ENCODE measurements at regions not wholly inside any gene's neighbourhood (a gene's known extent, or its start where the extent isn't known, plus 50 kb on each side); places are given as distances from the start of the nearest gene placed in this dataset.
A peak's percentile ranks its signal among the peaks of the same experiment; 100 is the strongest.
"Not testable (repeated sequence)": the region's sequence is repeated elsewhere in the genome, so short reads cannot be mapped to it uniquely, and the experiment has no call there.

DNA sequence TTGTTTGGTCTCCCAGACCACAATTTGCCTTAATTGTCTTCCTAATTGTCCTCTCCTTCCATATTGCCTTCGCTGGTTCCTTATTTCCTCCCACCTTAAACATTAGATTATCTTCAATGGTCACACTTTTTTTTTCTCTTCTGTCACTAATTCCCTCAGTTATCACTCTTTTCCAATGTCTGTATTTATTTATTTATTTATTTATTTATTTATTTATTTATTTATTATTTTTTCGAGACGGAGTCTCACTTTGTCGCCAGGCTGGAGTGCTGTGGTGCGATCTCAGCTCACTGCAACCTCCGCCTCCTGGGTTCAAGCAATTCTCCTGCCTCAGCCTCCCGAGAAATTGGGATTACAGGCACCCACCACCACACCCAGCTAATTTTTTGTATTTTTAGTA, 426.8 kb downstream of the ARL4A start:
- DNase-seq (ENCODE audit: low read depth in 4 of 4, low spot score in 3 of 4) = not testable (repeated sequence)

DNA sequence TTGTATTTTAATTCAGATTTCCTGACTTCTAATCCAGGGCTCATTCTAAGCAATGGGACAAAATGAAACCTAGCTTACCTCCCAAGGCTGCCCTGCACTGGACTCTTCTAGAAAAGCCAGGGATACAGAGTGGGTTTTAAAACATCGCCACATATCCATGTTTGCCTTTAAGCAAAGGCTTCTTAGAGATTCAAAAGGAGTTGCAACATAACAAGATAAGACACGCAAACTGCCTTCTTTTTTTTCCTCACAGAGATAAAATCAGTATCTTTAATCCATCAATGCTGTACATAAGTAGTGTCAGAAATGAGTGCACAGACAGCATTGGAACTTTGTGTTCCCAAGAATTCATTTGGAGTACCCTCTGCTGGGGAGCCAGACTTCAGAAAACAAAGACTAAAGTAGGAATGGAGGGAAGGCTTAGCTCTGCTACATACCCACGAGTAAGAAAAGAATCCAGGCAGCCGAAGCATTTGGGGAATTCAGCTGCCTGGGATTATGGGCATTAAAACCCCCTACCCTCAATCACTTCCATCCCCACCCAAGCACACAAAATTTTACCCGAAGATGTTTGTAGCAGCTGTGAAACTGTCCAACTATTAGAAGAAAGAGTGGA, 427.8 kb downstream of the ARL4A start:
- no peak for DNase-seq (ENCODE audit: low read depth in 4 of 4, low spot score in 3 of 4)

DNA sequence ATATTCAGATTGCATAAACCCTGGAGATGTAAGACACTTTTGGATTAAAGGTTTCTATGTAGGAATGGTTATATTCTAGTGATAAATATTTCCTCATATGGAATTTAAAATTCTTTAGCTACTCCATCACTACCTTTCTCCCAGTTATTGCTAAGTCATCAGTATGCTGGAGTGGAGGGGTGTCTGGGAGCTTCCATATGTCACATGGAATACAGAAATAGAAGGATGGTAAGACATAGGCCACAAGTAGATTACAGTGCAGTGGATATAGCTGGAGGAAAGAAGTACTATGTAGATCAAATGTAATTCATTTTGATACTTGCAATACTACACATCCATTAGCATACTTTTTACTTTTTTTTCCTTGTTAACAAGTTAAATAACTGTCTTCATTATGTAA, 428.4 kb downstream of the ARL4A start:
- no peak for DNase-seq (ENCODE audit: low read depth in 4 of 4, low spot score in 3 of 4)

- no peak for DNase-seq (ENCODE audit: low read depth in 4 of 4, low spot score in 3 of 4)
Measured at GRCh38 chr7:13117103-13117502, 429.7 kb downstream of the ARL4A start.

DNA sequence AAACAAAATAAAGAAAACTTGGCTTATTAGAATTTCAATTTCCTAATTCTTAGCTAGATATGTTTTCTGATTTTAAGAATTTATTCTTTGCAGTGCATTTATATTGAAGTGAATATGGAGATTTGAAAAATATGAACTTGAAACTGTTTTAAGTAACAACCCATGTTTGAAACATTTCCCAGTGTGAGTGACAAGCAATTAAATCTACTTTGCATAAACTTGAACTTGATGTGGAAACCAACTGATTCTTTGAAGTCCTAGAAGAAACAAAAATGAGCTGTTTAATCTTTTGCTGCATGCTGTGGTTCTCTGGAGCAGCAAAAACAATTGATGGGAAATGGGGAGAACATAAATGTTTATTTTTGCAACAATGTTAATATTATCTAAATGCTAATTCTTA, 430.2 kb downstream of the ARL4A start:
- no peak for DNase-seq (ENCODE audit: low read depth in 4 of 4, low spot score in 3 of 4)

DNA sequence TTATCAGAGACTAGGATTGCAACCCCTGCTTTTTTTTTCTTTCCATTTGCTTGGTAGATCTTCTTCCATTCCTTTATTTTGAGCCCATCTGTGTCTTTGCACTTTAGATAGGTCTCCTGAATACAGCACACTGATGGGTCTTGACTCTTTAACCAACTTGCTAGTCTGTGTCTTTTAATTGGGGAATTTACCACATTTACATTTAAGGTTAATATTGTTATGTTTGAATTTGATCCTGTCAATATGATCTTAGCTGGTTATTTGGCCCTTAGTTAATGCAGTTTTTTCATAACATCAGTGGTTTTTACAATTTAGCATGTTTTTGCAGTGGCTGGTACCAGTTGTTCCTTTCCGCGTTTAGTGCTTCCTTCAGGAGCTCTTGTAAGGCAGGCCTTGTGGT, 437.2 kb downstream of the ARL4A start:
- not testable (repeated sequence) for DNase-seq (ENCODE audit: low read depth in 4 of 4, low spot score in 3 of 4)

DNA sequence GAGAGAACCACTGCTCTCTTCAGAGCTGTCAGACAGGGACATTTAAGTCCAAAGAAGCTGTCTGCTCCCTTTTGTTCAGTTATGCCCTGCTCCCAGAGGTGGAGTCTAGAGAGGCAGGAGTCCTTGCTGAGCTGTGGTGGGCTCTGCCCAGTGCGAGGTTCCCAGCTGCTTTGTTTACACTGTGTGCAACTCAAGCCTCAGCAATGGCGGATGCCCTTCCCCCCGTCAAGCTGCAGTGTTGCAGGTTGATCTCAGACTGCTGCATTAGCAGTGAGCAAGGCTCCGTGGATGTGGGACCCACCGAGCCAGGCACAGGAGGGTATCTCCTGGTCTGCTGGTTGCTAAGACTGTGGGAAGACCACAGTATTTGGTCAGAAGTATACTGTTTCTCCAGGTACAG, 438.9 kb downstream of the ARL4A start:
- DNase-seq (ENCODE audit: low read depth in 4 of 4, low spot score in 3 of 4) = no peak

DNA sequence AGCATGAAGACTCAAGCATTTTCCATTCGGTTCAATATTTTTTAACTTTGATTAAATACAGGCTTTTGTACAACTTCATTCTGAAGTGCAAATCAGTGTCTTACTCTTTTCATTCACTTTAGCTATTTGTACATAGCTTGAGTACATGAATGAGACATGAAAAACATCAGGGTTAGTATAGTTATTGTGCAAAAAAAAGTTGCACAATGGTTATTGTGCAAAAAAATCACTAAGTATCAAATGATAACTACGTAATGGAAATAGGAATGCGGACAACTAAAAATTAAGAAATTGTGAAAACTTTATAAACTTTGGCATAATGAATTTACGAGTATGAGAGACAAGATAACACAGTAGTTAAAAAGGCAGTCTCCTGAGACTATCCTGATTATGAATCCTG, 442.9 kb downstream of the ARL4A start:
- DNase-seq (ENCODE audit: low read depth in 4 of 4, low spot score in 3 of 4) = no peak

DNA sequence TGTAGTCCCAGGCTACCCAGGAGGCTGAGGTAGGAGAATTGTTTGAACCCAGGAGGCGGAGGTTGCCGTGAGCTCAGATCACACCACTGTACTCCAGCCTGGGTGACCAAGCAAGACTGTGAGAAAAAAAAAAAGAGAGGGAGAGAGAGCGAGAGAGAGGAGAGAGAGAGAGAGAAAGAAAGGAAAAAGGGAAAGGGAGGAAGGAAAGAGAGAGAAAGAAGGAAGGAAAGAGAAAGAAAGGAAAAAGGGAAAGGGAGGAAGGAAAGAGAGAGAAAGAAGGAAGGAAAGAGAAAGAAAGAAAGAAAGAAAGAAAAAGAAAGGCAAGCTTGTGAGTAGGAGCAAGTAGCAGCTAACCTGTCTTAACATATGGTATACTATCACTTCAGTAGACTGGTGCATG, 443.5 kb downstream of the ARL4A start:
- DNase-seq (ENCODE audit: low read depth in 4 of 4, low spot score in 3 of 4) = not testable (repeated sequence)

GRCh38 chr7:13132314-13132713, 444.9 kb downstream of the ARL4A start:
- DNase-seq (ENCODE audit: low read depth in 4 of 4, low spot score in 3 of 4) = no peak

DNA sequence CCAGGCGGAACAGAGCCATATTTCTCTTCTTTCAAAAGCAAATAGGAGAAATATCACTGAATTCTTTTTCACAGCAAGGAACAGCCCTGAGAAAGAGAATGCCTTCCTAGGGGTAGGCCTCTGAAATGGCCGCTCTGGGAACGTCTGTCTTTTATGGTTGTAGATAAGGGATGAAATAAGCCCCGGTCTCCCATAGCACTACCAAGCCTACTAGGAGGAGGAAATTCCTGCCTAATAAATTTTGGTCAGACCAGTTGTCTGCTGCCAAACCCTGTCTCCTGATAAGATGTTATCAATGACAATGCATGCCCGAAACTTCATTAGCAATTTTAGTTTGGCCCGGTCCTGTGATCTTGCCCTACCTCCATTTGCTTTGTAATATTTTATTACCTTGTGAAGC, 448.9 kb downstream of the ARL4A start:
- not testable (repeated sequence) for DNase-seq (ENCODE audit: low read depth in 4 of 4, low spot score in 3 of 4)

- no peak for DNase-seq (ENCODE audit: low read depth in 4 of 4, low spot score in 3 of 4)
Measured at GRCh38 chr7:13139436-13139835, 452.0 kb downstream of the ARL4A start.

GRCh38 chr7:13144673-13145072, 457.2 kb downstream of the ARL4A start:
- peak in 3 of 4 donors; percentile 56 to 72 (median 68) for DNase-seq (ENCODE audit: low read depth in 4 of 4, low spot score in 3 of 4)

DNA sequence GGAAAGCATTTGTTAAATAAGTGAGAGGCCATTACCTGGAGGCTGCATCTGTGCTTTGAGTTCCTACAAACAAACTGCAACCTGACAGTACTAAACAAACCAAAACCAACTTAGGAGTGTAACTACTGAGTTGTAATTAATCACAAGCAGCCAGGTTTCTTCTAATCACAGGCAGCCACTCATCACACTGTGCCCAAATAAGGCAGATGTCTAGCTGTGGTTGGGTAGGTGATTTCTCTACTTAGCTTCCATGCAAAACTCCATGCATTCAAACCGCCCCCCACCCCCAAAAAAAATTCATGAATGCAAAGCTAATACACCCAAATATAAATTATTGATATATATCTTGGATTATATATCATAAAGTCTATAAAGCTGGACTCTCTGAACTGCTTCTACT, 461.1 kb downstream of the ARL4A start:
- DNase-seq (ENCODE audit: low read depth in 4 of 4, low spot score in 3 of 4) = no peak

- no peak for DNase-seq (ENCODE audit: low read depth in 4 of 4, low spot score in 3 of 4)
Measured at GRCh38 chr7:13151978-13152377, 464.5 kb downstream of the ARL4A start.

DNA sequence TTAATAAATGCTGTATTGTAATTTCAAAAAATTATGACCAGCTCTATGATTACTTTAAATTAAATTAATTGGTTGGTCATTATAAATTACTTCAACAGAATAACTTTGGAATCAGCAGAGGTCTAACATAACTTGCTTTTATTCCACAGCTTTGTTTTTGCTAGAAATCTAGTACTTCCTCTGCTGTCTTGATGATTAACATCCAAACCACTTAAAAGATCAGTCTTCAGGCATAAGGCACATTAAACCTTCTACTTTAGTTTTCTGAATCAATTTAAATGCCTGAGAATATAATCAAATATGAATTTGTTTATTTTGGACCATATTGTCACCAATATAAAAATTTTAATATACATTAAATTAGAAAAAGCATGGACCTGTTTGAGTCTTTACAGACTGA, 465.3 kb downstream of the ARL4A start:
- DNase-seq (ENCODE audit: low read depth in 4 of 4, low spot score in 3 of 4) = peak in 1 of 4 donors; percentile 32

DNA sequence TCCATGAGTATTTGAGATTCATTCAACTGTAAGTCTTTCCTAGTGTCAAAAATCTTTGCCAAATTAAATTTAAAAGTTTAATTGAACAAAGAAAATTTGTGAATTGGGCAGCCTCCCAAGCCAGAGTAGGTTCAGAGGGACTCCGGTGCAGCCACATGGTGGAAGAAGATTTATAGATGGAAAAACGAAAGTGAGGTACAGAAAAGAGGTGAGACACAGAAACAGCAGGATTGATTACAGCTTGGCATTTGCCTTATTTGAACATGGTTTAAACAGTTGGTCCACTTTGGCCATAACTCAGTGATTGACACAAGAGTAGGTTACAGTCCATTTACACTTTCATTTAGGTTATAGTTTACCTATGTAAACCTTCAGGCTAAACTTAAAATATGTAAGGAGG, 465.8 kb downstream of the ARL4A start:
- DNase-seq (ENCODE audit: low read depth in 4 of 4, low spot score in 3 of 4) = peak in 2 of 4 donors; percentile 16 to 32

DNA sequence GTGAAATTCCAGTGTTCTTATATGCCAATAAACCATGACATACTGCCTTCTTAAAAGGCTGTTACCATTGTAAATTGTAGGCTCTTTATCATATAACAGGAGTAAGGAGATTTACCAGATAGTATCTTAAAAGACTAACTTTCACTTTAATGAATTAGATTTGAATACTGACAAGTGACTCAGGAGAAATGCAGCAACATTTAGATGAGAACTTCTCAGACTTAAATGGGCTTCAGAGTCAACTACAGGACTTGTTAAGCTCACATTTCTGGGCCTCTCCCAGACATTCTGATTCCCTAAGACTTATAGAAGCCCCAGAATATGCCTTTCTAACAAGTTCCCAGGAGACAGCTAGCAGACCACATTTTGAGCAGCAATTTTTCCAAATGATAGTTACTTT, 466.3 kb downstream of the ARL4A start:
- DNase-seq (ENCODE audit: low read depth in 4 of 4, low spot score in 3 of 4) = no peak

- no peak for DNase-seq (ENCODE audit: low read depth in 4 of 4, low spot score in 3 of 4)
Measured at GRCh38 chr7:13155188-13155587, 467.8 kb downstream of the ARL4A start.

GRCh38 chr7:13159003-13159402, 471.6 kb downstream of the ARL4A start:
- no peak for DNase-seq (ENCODE audit: low read depth in 4 of 4, low spot score in 3 of 4)

DNA sequence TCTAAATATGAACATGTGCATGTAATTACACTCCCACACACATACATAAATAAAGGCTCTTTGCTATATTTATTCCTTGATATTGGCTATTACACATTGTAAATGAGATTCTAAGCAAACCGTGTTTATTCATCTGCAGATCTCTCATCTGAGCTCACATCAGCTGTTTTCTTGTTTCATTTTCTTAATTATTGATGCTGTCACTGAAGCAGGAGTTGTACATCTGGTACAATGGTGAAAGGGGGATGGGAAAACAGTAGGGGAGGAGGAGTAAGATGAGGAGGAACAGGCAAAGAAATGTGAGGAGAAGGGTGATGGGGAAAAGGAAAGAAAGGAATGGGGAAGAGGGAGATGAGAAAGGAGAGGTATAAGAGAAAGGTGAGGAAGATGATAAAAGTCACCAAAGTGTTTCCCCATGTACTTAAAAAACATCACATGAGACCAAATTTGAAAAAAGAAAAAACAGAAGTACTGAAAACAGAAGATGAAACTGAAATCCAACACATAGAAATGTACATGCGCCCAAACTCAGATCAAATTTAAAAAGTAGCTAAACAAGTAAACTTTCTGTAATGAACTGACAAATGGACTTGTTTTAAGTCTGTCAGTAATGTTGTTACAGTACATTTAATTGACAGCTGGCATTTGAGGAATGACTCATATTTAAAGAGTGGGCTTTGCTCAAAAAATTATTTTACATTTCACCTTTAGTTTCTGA, 472.2 kb downstream of the ARL4A start:
- no peak for DNase-seq (ENCODE audit: low read depth in 4 of 4, low spot score in 3 of 4)

DNA sequence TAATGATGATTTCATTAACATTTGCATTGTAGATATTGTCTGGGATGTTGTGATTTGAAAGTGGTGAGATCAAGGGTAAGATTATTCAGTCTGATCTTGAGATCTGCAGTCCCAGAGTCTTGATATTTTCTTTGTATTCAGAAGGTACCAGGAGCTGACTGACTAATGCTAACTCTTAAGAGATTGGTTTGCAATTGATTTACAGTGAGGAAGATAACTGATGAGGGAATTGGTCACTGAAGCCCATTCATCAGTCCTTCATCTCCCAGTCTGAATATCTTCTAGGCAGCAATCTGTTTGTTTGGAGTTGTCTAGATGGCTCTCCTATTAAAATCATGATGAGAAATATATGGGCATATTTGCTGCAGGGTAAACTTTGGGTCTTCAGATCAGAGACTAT, 473.7 kb downstream of the ARL4A start:
- DNase-seq (ENCODE audit: low read depth in 4 of 4, low spot score in 3 of 4) = no peak

- DNase-seq (ENCODE audit: low read depth in 4 of 4, low spot score in 3 of 4) = no peak
Measured at GRCh38 chr7:13165854-13166253, 478.4 kb downstream of the ARL4A start.
